Fibroblast of the aortic adventitia (primary cell): ENCODE measurements at regions not wholly inside any gene's neighbourhood (a gene's known extent, or its start where the extent isn't known, plus 50 kb on each side); places are given as distances from the start of the nearest gene placed in this dataset.
"Not testable (repeated sequence)": the region's sequence is repeated elsewhere in the genome, so short reads cannot be mapped to it uniquely, and the experiment has no call there.

Experiments
- DNase-seq: peaks from one replicate; pipeline ENCODE4 v3.0.0-alpha.2; 2010; ENCODE audit warnings: low read depth
- H3K4me3 ChIP-seq: 2 replicates; pipeline ENCODE4 v1.5.1; 2011; ENCODE audit warnings: low read depth, mild to moderate bottlenecking, control low read depth, low read length, moderate library complexity
- CTCF ChIP-seq: IDR thresholded peaks from 2 replicates; pipeline ENCODE4 v1.5.1; 2011; ENCODE audit warnings: mild to moderate bottlenecking, low read length, control low read depth, inconsistent platforms; ENCODE audit not compliant: insufficient read depth

DNA sequence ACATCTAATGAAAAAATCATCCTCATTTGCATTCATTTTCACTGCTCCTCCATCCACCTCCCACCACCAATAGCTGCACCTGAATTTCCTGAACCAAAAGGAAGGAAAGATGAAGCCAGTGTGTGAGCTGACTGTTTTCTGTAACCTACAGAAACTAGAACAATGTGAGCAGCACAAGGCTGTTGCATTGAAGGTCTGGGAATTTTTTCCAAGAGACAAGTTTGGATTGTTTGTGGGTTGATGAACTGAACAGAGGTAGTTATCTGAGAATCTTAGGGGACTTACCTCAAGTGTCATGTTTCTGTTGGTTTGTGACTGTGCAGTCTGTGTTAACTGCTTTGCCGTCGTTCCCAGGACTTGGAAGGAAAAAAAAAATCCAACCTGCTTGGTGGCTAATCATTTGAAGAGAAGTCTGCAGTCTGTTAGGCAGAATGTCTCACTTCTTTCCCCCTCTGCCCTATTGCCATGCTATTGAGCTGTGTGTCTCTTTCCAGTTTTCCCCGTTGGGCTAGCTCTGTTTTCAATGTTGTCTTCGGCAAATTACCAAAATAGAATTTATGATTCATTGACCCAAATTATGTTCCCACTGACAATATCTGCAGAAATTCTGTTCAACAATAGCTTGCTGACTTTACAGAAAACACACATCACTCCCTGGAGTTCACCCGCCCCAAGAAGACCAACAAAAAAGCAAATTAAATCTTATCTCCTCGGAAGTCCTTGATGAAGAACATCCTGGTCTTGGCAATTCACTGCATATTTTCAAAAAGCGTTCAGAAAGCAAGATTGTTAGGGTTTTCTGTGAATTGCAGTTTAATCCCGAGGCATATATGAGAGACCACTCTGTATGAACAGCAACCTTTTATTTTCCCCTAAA lies 76.0 kb downstream of the SC5D start:
- DNase-seq, result no peak
- no peak for TF ChIP-seq CTCF
- H3K4me3 ChIP-seq, result no peak overlapping the region

GRCh38 chr11:121369366-121369765 lies 76.8 kb downstream of the SC5D start:
- no peak for DNase-seq
- TF ChIP-seq CTCF, result no peak

GRCh38 chr11:121372028-121372427 lies 79.5 kb downstream of the SC5D start:
- DNase-seq, result no peak
- no peak for TF ChIP-seq CTCF
- no peak overlapping the region for H3K4me3 ChIP-seq

More at GRCh38 chr11:121369366-121369765, 76.8 kb downstream of the SC5D start:
- no peak overlapping the region for H3K4me3 ChIP-seq

DNA sequence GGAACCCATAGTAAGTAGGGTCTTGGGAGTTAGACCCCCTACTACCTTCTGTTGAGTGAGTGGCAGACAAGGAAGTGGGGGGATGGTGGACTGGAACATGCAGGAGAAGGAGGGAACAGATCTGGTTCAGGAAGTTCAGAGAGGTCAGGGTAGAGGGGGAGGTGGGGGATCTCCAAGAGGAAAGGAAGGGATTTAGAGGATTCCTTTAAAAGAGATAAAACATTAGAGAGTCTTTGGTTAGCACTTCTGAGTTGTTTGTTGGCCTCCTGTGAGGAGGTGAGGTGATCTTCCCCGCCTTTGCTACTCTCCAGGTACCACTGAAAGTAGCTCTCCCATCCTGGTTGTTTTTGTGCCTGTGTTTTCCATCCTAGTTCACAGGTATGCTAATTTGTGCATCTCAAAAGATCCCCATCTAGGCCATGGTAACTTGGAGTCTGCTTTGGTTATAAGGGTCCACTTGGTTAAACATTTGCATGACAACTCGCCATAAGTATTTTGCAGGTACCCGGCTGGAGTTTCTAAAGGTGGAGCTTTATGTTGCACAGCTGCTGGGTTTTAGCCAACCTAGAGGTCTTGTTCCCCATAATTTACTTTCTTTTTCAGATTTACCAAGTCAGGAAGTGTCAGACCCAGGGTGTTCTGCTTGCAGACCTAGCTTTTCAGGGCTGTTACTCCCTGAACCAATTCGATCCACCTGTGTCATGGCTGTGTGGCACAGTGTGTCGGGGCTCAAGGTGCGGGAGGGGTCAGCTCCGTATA lies 79.3 kb upstream of the SORL1 start:
- no peak for DNase-seq
- no peak for TF ChIP-seq CTCF
- no peak overlapping the region for H3K4me3 ChIP-seq

GRCh38 chr11:121374286-121374985 lies 77.7 kb upstream of the SORL1 start:
- no peak for TF ChIP-seq CTCF
- H3K4me3 ChIP-seq, result no peak overlapping the region
- DNase-seq, result no peak

DNA sequence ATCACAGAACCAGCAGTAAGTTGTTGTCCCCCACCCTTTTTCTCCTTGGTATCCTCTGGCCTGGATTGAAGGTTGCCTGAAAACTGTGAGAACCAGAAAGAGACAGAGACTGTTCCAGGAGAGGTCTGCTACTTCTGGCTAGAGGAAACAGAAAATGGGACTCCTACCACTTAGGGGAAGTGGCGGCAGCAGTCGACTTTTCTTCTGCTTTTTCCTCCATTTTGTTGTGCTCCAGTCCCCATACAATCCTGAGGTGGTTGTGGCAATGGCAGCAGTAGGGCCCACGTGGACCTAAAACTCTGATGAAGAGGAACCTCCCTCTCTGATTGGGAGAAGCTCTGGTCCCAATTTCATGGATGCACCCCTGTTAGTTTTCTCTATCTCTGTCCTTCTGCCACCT lies 76.0 kb upstream of the SORL1 start:
- H3K4me3 ChIP-seq, result no peak overlapping the region
- DNase-seq, result no peak
- no peak for TF ChIP-seq CTCF

GRCh38 chr11:121379145-121379810 lies 72.8 kb upstream of the SORL1 start:
- not testable (repeated sequence) for H3K4me3 ChIP-seq, DNase-seq
